HUES6 (cell line): ENCODE measurements at regions not wholly inside any gene's neighbourhood (a gene's known extent, or its start where the extent isn't known, plus 50 kb on each side); places are given as distances from the start of the nearest gene placed in this dataset.
"Not testable (repeated sequence)": the region's sequence is repeated elsewhere in the genome, so short reads cannot be mapped to it uniquely, and the experiment has no call there.

Experiments
- H3K27ac ChIP-seq: 2 replicates; pipeline ENCODE4 v1.7.0; 2013; ENCODE audit warnings: low read depth, mild to moderate bottlenecking, low read length, inconsistent platforms
- H3K27me3 ChIP-seq: 2 replicates; pipeline ENCODE4 v1.6.1; 2013; ENCODE audit warnings: low read length; ENCODE audit not compliant: control insufficient read depth, insufficient read depth
- H3K36me3 ChIP-seq: 2 replicates; pipeline ENCODE4 v1.6.1; 2013; ENCODE audit warnings: low read length; ENCODE audit not compliant: control insufficient read depth, insufficient read depth
- H3K4me1 ChIP-seq: 2 replicates; pipeline ENCODE4 v1.6.1; 2013; ENCODE audit warnings: low read length; ENCODE audit not compliant: control insufficient read depth, insufficient read depth
- H3K4me3 ChIP-seq: 2 replicates; pipeline ENCODE4 v1.5.1; 2013; ENCODE audit warnings: low read depth, low read length
- H3K9ac ChIP-seq: one replicate; pipeline ENCODE4 v1.6.1; 2013; ENCODE audit warnings: mild to moderate bottlenecking, low read length
- H3K9me3 ChIP-seq: 2 replicates; pipeline ENCODE4 v1.6.1; 2013; ENCODE audit warnings: low read depth, low read length; ENCODE audit not compliant: control insufficient read depth, insufficient read depth

DNA sequence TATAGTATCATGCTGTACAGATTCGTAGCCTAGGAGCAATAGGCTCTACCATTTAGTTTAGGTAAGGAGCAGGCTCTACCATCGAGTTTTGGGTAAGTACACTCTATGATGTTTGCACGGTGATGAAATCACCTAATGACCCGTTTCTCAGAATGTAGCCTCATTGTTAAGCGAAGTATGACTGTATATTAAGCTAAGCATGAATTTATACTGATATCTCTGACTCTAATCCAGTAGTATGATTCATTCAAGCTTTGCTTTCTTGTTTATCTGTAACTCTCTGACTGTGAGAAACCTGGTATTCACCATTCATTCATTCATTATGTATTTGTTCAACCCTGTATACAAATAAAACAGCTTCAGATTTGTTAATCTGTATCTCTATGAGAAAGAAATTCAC, 283.9 kb upstream of the PRICKLE1 start:
- no peaks in the 10 kb centered on the region for H3K36me3 ChIP-seq
- H3K27me3 ChIP-seq: no peaks in the 10 kb centered on the region
- H3K27ac ChIP-seq: no peak overlapping the region
- no peak overlapping the region for H3K9ac ChIP-seq
- H3K9me3 ChIP-seq: no peaks in the 10 kb centered on the region
- H3K4me3 ChIP-seq: no peak overlapping the region
- H3K4me1 ChIP-seq: no peaks in the 10 kb centered on the region

DNA sequence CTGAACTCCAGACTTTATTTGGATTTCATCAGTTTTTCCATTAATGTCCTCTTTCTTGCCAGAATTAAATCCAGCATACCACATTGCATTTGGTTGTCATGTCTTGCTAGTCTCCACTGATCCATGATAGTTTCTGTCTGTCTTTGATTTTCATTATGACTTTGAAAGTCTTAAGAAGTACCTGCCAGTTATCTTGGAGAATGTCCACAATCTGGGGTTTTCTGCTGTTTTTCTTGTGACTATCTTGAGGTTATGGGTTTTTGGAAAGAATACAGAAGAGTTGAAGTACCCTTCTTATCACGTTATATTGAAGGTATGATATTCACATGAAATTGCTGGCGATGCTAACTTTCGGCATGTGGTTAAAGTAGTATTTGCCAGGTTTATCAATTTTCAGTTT, 282.3 kb upstream of the PRICKLE1 start:
- H3K27me3 ChIP-seq: no peaks in the 10 kb centered on the region
- no peak overlapping the region for H3K27ac ChIP-seq
- no peak overlapping the region for H3K4me3 ChIP-seq
- no peaks in the 10 kb centered on the region for H3K36me3 ChIP-seq
- H3K9ac ChIP-seq: no peak overlapping the region
- no peaks in the 10 kb centered on the region for H3K4me1 ChIP-seq
- H3K9me3 ChIP-seq: no peaks in the 10 kb centered on the region

DNA sequence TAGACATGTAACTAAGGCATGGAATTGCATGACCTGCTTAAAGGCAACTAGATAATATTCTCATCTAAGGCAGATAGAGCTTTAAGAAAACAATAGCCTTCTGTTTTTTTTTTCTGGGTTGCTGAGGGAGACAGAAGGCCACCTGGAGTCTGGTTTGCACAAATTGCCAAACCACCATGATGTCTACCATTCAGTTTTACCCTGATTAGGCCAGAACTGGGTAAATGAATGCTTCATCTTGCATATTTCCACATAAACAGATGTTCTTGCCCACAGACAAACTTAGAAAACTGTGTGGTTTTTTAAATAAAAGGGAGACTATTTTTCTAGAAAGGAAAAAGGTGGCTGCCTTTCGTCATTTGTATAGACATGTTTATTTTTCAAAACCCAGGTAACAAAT, 278.7 kb upstream of the PRICKLE1 start:
- Histone ChIP-seq H3K4me1 (no peaks in the 10 kb centered on the region), H3K9ac (no peak overlapping the region), H3K36me3 (no peaks in the 10 kb centered on the region), H3K9me3 (no peaks in the 10 kb centered on the region), H3K27me3 (no peaks in the 10 kb centered on the region), H3K4me3 (no peak overlapping the region), H3K27ac (no peak overlapping the region)

DNA sequence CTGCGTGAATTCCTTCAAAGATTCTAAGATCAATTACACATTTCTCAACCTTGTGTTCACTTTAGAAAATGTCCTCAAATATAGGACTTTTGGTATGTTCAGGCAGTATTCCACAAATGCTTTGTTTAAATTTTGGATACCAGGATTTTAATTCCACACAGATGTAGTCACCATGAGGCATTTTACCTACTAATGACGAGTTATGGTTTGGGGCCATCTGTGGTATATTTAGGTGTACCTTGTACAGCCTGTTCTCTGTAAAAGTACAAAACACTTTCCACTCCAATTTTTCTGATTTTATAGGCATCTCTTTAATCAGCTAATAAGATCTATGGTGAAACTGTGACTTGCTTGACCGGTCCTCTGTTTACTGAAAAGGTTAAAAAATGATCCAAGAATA, 275.7 kb upstream of the PRICKLE1 start:
- H3K27ac ChIP-seq: no peak overlapping the region
- H3K36me3 ChIP-seq: no peaks in the 10 kb centered on the region
- H3K9me3 ChIP-seq: no peaks in the 10 kb centered on the region
- no peak overlapping the region for H3K4me3 ChIP-seq
- H3K4me1 ChIP-seq: no peaks in the 10 kb centered on the region
- no peak overlapping the region for H3K9ac ChIP-seq
- no peaks in the 10 kb centered on the region for H3K27me3 ChIP-seq

DNA sequence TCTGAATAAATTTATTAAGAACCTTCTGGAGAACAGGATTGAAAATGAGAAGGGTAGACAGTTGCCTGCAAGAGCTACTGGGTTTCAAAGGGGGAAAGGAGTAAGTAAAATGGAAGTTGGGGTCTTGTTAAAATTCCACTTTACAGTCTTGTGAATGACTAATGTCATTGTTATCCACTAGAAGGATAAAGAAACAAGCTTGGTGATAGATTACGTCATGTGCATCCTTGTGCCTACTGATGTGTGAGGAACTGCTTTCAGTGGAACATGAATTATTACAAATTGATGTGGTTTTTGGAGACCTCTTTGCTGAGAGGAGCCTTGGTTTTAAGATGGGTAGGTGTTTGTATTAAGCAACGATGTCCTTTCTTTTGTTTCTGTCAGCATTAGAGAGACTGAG, 272.5 kb upstream of the PRICKLE1 start:
- no peaks in the 10 kb centered on the region for H3K27me3 ChIP-seq
- H3K4me1 ChIP-seq: no peaks in the 10 kb centered on the region
- H3K4me3 ChIP-seq: no peak overlapping the region
- no peak overlapping the region for H3K9ac ChIP-seq
- H3K9me3 ChIP-seq: no peaks in the 10 kb centered on the region
- no peak overlapping the region for H3K27ac ChIP-seq
- H3K36me3 ChIP-seq: no peaks in the 10 kb centered on the region

DNA sequence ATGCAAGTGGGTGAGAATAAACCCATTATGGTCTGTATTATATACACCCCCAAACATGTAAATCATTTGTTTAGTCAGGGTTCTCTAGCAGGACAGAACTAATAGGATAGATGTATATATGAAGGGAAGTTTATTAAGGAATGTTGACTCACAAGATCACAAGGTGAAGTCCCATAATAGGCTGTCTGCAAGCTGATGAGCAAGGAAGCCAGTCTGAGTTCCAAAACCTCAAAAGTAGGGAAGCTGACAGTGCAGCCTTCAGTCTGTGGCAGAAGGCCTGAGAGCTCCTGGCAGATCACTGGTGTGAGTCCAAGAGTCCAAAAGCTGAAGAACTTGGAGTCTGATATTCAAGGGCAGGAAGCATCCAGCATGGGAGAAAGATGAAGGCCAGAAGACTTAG, 270.8 kb upstream of the PRICKLE1 start:
- H3K9me3 ChIP-seq, H3K27ac ChIP-seq, H3K4me1 ChIP-seq, H3K27me3 ChIP-seq, H3K9ac ChIP-seq, H3K36me3 ChIP-seq, H3K4me3 ChIP-seq: not testable (repeated sequence)

DNA sequence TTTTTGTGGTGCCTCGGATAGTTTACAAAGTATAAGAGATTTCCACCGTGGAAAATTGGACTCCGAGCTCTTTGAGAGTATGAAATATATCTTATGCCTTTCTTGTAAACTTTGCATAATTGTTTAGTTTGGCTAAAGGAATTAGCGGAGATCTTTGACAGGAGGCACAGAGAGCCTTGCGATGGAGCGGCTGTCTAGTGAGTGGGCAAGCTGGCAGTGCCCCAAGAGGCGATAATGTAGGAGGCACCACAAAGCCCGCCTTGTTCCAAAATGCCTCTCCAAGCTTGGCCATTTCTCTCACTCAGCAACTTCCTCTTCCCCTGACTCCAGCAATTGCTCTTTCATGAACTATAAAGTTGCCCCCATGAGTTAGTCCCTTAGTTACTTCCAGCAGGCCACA, 270.1 kb upstream of the PRICKLE1 start:
- no peaks in the 10 kb centered on the region for H3K9me3 ChIP-seq
- H3K9ac ChIP-seq: no peak overlapping the region
- no peak overlapping the region for H3K4me3 ChIP-seq
- no peak overlapping the region for H3K27ac ChIP-seq
- H3K36me3 ChIP-seq: no peaks in the 10 kb centered on the region
- no peaks in the 10 kb centered on the region for H3K4me1 ChIP-seq
- no peaks in the 10 kb centered on the region for H3K27me3 ChIP-seq

DNA sequence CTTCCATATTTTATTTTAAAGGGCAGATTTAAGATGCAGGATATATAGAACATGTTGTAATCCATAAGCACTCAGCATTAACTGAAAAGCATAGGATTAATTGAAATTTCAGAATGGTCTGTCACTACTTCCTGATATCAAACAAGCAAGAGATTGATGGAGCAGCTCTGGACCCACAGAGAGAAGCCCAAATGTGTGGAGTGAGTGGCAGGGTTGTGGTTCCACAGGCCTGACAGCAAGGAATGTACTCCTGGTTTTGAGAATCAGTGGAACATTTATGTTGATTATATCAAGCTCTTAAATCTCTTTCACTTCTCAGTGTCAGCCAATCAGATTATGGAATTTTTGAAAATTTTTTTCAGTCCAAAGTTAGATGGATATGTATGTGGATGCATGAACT, 267.6 kb upstream of the PRICKLE1 start:
- no peaks in the 10 kb centered on the region for H3K27me3 ChIP-seq
- no peak overlapping the region for H3K9ac ChIP-seq
- no peak overlapping the region for H3K27ac ChIP-seq
- no peaks in the 10 kb centered on the region for H3K9me3 ChIP-seq
- no peak overlapping the region for H3K4me3 ChIP-seq
- no peaks in the 10 kb centered on the region for H3K36me3 ChIP-seq
- H3K4me1 ChIP-seq: no peaks in the 10 kb centered on the region

DNA sequence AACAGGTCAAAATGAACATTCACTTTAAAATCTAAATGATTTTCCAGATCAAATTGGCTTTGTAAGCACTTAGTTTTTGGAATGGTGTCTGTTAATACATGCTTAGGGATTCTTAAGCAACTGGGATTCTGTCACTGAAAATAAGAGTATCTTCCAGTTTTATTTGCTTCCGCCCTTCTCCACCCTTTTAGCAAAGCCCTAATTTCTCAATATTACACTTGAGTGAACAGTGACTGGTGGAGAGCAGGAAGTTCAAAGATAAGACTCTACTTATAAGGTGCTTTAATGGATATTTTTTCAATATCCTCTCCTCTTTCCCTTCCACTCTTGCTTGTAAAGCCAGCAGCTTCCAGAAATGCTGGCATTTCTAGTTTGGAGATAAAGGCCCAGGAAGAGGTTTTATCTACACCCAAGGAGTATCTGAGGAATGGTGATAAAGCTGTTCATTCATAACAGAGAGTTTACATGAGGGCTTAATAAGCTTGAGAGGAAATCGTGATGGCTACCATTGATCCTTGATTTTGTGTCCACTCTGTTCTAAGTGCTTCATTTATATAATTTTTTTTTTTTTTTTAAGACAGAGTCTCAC, 265.9 kb upstream of the PRICKLE1 start:
- Histone ChIP-seq H3K4me3 (no peak overlapping the region), H3K9me3 (no peaks in the 10 kb centered on the region), H3K4me1 (no peaks in the 10 kb centered on the region), H3K9ac (no peak overlapping the region), H3K27ac (no peak overlapping the region), H3K27me3 (no peaks in the 10 kb centered on the region), H3K36me3 (no peaks in the 10 kb centered on the region)

DNA sequence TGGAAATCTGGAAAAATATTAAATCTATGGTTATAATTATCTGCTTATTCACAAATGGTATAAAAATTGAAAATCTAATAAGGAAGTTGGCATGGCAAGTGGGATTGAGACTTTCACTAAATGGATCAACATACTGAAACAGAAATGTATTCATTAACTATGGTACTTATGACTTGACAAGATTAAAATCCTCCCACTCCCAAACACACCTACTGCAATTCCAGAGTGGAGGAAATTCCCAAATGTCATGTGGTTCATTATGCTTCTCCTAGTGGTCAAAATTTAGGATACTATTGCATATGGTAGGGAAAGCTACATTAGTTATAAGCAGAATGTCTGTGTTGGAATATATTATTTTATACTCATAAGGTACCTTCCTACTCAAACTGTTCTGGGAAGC, 265.3 kb upstream of the PRICKLE1 start:
- Histone ChIP-seq H3K36me3 (no peaks in the 10 kb centered on the region), H3K9ac (no peak overlapping the region), H3K4me3 (no peak overlapping the region), H3K9me3 (no peaks in the 10 kb centered on the region), H3K4me1 (no peaks in the 10 kb centered on the region), H3K27me3 (no peaks in the 10 kb centered on the region), H3K27ac (no peak overlapping the region)

DNA sequence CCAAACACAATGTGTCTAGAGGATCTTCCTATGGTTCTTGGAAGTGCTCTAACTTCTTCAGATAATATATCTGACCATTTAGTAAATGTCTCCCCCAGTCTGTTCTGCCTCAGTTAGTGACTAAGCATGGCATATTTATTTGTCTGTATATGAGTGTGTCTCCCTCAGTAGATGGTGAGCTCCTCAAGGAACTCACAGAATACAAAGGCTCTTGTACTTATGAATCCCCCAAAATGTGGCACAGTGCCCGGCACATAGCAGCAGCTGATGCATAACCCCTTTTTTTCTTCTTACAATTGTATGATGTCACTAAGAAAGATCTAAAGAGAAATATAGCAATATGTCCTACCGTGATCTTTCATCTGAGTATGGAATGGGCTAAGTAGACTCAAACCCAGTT, 264.7 kb upstream of the PRICKLE1 start:
- H3K27ac ChIP-seq: no peak overlapping the region
- no peaks in the 10 kb centered on the region for H3K27me3 ChIP-seq
- no peaks in the 10 kb centered on the region for H3K36me3 ChIP-seq
- no peaks in the 10 kb centered on the region for H3K4me1 ChIP-seq
- H3K9ac ChIP-seq: no peak overlapping the region
- no peak overlapping the region for H3K4me3 ChIP-seq
- H3K9me3 ChIP-seq: no peaks in the 10 kb centered on the region
